HUES48 (cell line): ENCODE measurements at regions not wholly inside any gene's neighbourhood (a gene's known extent, or its start where the extent isn't known, plus 50 kb on each side); places are given as distances from the start of the nearest gene placed in this dataset.

Experiments used
- H3K27ac ChIP-seq: one replicate; pipeline ENCODE4 v1.7.0; 2013; ENCODE audit warnings: low read depth, low read length, inconsistent platforms
- H3K27me3 ChIP-seq: 2 replicates; pipeline ENCODE4 v1.6.1; 2013; ENCODE audit warnings: mild to moderate bottlenecking, low read length; ENCODE audit not compliant: control insufficient read depth, insufficient read depth
- H3K36me3 ChIP-seq: 2 replicates; pipeline ENCODE4 v1.6.1; 2013; ENCODE audit warnings: low read length; ENCODE audit not compliant: control insufficient read depth, insufficient read depth
- H3K4me1 ChIP-seq: 2 replicates; pipeline ENCODE4 v1.6.1; 2013; ENCODE audit warnings: mild to moderate bottlenecking, low read length; ENCODE audit not compliant: control insufficient read depth, insufficient read depth
- H3K4me3 ChIP-seq: 2 replicates; pipeline ENCODE4 v1.5.1; 2013; ENCODE audit warnings: mild to moderate bottlenecking, low read depth, low read length
- H3K9ac ChIP-seq: 2 replicates; pipeline ENCODE4 v1.6.1; 2013; ENCODE audit warnings: mild to moderate bottlenecking, low read depth, low read length, moderate library complexity
- H3K9me3 ChIP-seq: 2 replicates; pipeline ENCODE4 v1.6.1; 2013; ENCODE audit warnings: low read length; ENCODE audit not compliant: control insufficient read depth, insufficient read depth

DNA sequence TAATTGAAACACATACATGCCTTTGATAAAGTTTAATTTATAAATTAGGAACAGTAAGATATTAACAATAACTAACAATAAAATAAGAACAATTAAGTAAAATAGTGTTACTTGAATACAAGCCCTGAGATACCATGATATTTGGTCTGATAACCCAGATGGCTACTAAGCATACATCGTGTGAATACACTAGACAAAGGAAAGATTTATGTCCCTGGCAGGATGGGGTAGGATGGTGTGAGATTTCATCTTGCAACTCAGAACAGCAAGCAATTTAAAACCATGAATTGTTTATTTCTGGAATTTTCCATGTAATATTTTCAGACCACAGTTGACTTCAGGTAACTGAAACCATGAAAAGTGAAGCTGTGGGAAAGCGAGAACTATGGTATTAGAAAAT is 169.5 kb downstream of the DIPK2A start:
- no peaks in the 10 kb centered on the region for H3K36me3 ChIP-seq
- H3K27me3 ChIP-seq, result no peaks in the 10 kb centered on the region
- no peaks in the 10 kb centered on the region; the same call in 1 of the 2 replicates for H3K4me1 ChIP-seq
- peaks cover 12% of the 10 kb centered on the region for H3K9me3 ChIP-seq
- H3K9ac ChIP-seq, result no peak overlapping the region
- no peak overlapping the region for H3K27ac ChIP-seq
- no peak overlapping the region for H3K4me3 ChIP-seq

DNA sequence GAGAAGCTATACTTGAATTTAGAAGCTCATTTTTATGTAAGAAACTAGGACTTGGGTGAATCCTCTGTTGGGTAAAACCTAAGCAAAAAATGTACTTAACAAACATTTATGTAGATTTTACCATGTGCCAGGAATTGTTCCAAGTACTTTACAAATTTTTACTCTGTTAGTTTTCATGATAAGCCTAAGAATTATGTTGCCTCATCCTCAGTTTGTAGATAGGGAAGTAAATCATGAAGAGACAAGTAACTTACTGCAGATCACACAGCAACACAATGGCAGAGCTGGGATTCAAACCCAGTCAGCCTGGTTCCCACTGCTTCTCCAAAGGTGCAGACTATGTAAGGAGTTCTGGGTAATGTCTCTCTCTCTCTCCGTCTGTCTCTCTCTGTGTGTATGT is 169.9 kb downstream of the DIPK2A start:
- no peaks in the 10 kb centered on the region; the same call in 1 of the 2 replicates for H3K4me1 ChIP-seq
- no peaks in the 10 kb centered on the region for H3K27me3 ChIP-seq
- H3K9ac ChIP-seq, result no peak overlapping the region
- H3K36me3 ChIP-seq, result no peaks in the 10 kb centered on the region
- H3K9me3 ChIP-seq, result peaks cover 12% of the 10 kb centered on the region
- H3K4me3 ChIP-seq, result no peak overlapping the region
- no peak overlapping the region for H3K27ac ChIP-seq

DNA sequence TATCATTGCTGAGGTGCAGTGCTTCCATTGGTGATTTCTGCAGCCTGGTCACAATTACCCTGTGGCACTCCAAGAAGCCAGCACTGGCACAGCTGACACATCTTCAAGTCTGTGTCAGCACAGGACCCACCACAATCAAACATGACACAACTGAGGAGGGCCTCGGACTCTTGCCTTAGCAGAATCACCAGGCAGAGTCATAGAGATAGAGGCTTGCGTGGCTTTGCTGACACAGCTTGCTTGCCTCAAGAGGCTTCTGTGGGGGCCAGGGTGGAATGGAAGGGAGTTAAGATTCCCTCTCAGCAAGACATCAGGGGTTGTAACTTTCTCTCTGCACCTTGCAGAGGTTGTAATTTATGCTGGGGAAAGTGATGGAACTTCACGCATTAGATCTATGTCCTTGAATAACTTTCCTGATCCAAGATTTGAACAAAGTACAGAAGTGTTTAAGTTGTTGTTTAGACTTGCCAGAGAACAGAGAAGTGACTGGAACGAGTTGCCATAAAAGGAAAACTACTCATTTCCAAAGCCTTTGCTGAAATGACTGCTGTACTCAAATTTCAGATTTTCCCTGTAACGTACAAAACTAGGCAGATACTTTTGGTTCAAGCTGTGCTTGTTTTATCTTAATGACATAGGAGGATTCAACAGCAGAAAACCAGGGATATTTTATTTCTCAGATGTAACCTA is 170.7 kb downstream of the DIPK2A start:
- Histone ChIP-seq H3K36me3 (no peaks in the 10 kb centered on the region), H3K4me1 (no peaks in the 10 kb centered on the region; the same call in 1 of the 2 replicates), H3K27me3 (no peaks in the 10 kb centered on the region), H3K9me3 (peaks cover 9% of the 10 kb centered on the region), H3K9ac (no peak overlapping the region), H3K4me3 (no peak overlapping the region), H3K27ac (no peak overlapping the region)

DNA sequence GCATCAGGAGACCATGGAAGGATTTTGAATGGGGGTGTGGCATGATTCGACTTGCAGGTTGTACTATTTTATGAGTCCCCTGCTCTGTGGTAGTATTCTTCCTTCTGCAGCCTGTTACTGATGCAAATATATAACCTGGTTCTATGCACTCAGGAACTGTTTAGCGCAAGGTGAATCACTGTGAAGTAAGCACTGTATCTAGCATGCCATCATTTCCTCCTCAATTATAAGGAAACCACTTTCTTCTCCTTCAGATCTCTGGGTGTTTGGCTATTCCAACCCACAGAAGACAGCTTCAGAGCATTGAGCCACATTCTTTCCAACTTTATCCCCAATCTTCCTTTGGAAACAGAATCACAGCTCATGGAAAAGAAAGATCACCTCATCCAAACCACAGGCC is 176.7 kb downstream of the DIPK2A start:
- H3K27ac ChIP-seq, result no peak overlapping the region

DNA sequence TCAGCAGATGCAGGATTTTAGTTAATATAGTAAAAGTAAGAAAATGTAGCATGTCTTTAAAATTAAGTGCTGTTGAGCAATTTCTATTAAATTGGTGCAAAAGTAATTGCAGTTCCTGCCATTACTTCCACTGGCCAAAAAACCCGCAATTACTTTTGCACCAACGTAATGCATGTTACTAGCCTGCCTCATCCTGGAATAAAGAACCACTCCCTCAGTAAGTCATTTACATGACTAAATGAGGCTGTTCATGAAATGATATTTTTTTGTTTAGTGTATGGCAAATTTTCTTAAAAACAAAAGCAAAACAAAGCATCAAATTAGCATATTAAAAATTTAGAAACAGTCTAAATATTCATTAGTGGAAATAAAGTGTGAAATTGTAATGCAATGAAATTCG is 180.4 kb downstream of the DIPK2A start:
- H3K9me3 ChIP-seq, result no peaks in the 10 kb centered on the region
- no peaks in the 10 kb centered on the region for H3K27me3 ChIP-seq
- no peaks in the 10 kb centered on the region for H3K4me1 ChIP-seq
- no peaks in the 10 kb centered on the region for H3K36me3 ChIP-seq
- H3K4me3 ChIP-seq, result no peak overlapping the region
- no peak overlapping the region for H3K27ac ChIP-seq
- H3K9ac ChIP-seq, result no peak overlapping the region

More for the DNA sequence above, 176.7 kb downstream of the DIPK2A start:
- Histone ChIP-seq H3K9ac (no peak overlapping the region), H3K9me3 (no peaks in the 10 kb centered on the region), H3K36me3 (no peaks in the 10 kb centered on the region), H3K4me3 (no peak overlapping the region), H3K4me1 (no peaks in the 10 kb centered on the region), H3K27me3 (no peaks in the 10 kb centered on the region)

DNA sequence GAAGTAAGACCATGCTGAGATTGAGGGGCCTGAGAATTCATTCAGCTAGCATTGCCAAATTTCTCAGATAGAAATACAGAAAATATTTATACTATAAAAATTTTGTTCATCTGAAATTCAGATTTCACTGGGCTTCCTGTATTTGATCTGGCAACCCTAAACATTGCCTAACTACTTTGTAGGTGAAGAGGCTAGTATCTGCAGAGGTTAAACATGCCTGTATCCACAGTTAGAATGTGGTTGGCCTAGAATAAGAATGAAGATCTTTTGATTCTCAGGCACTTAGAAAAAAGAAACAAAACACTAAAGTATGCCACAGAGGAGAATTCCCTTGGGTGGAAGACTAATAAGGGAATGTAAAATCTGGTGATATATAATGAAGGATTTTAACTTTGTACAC is 189.0 kb downstream of the DIPK2A start:
- Histone ChIP-seq H3K27ac (no peak overlapping the region), H3K9ac (no peak overlapping the region), H3K4me3 (no peak overlapping the region), H3K9me3 (peaks cover 5% of the 10 kb centered on the region; the same call in 1 of the 2 replicates), H3K4me1 (no peaks in the 10 kb centered on the region), H3K36me3 (no peaks in the 10 kb centered on the region), H3K27me3 (no peaks in the 10 kb centered on the region)

DNA sequence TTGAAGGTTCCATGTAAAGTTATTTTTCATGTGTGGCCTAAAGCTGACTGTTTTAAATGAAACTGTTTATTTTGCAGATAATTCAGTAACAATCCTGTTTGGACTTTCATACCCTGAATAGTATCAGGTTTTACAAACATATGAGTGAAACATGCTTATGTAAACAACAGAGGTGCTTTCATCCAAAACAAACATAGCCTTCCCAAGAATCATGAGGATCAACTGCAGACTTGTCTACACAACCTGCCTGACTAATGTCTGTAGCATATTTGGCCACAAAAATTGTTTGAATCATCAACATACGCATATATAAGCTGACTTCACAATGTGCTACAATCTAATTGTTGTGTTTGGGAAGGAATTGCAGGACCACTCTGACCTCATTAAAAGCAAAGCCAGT is 190.4 kb downstream of the DIPK2A start:
- Histone ChIP-seq H3K27ac (no peak overlapping the region), H3K9ac (no peak overlapping the region), H3K27me3 (no peaks in the 10 kb centered on the region), H3K9me3 (peaks cover 5% of the 10 kb centered on the region; the same call in 1 of the 2 replicates), H3K4me1 (no peaks in the 10 kb centered on the region), H3K36me3 (no peaks in the 10 kb centered on the region), H3K4me3 (no peak overlapping the region)

DNA sequence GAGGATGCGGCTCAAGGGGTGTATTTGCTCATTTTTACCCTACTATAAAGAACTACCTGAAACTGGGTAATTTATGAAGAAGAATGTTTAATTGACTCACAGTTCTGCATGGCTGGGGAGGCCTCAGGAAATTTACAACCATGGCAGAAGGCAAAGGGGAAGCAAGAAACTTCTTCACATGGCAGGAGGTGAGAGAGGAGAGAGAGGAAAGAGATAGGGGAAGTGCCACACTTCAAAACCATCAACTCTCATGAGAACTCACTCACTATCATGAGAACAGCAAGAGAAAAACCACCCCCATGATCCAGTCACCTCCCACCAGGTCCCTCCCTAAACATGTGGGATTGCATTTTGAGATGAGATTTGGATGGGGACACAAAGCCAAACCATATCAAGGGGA is 192.7 kb downstream of the DIPK2A start:
- H3K27ac ChIP-seq, result no peak overlapping the region
- no peaks in the 10 kb centered on the region for H3K4me1 ChIP-seq
- H3K4me3 ChIP-seq, result no peak overlapping the region
- H3K36me3 ChIP-seq, result no peaks in the 10 kb centered on the region
- no peaks in the 10 kb centered on the region for H3K27me3 ChIP-seq
- peaks cover 5% of the 10 kb centered on the region; the same call in 1 of the 2 replicates for H3K9me3 ChIP-seq
- no peak overlapping the region for H3K9ac ChIP-seq

DNA sequence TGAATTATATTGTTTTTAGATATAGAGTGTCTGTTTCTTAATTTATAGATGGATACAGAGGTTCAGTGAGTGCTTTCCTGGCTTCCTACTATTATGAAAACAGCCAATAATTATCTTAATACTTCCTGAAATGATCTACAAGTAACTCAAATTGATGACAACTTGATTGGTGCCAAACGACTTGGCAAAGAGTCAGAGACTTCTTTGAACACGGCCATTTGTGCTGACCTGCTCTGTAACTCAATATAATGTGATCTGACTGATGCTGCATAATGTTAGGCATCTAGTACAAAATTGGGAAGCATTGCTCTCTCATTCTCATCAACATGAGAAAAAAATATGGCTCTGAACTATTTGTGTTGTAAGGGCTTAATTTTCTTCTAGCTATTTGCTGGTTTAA is 193.9 kb downstream of the DIPK2A start:
- no peaks in the 10 kb centered on the region for H3K36me3 ChIP-seq
- no peak overlapping the region for H3K4me3 ChIP-seq
- H3K27me3 ChIP-seq, result no peaks in the 10 kb centered on the region
- H3K27ac ChIP-seq, result no peak overlapping the region
- H3K9ac ChIP-seq, result no peak overlapping the region
- H3K4me1 ChIP-seq, result no peaks in the 10 kb centered on the region
- no peaks in the 10 kb centered on the region for H3K9me3 ChIP-seq

DNA sequence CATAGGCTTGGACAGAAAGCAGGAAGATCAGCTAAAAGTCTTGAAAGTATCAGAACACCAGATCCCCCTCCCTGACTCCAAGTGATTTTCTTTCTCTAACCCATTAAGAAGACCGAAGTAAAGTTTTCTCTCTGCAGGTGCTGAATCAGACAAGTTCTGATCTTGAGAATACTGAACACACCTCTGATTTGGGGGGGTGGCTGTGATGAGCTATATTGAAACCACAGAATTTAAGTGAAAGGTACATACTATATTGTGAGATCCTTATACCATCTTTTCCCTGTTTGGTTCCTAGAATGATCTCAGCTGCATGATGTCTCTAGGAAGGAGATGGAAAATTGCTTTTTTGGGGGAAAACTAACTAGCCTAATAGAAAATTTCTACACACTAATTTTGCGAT is 196.0 kb downstream of the DIPK2A start:
- no peaks in the 10 kb centered on the region for H3K36me3 ChIP-seq
- no peak overlapping the region for H3K9ac ChIP-seq
- H3K9me3 ChIP-seq, result no peaks in the 10 kb centered on the region
- H3K27me3 ChIP-seq, result no peaks in the 10 kb centered on the region
- no peak overlapping the region for H3K27ac ChIP-seq
- H3K4me3 ChIP-seq, result no peak overlapping the region
- H3K4me1 ChIP-seq, result no peaks in the 10 kb centered on the region

DNA sequence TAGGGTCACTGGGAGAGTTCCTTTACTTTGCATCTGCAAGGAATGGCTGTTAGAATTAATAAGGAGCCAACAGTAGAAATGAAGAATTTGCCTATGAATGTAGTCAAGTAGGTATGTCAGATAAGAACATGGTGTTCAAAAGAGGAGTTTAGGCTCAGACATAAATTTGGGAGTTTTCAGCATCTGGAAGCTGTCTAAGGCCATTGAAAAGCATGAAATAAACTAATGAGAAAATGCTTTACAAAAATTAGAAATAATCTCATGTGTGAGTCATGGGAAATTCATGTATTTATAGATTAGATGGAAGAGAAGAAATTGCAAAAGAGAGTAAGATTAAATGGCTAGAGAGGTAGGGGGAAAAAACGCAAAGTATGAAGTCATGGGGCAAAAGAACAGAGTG is 201.9 kb downstream of the DIPK2A start:
- Histone ChIP-seq H3K36me3 (no peaks in the 10 kb centered on the region), H3K4me3 (no peak overlapping the region), H3K4me1 (no peaks in the 10 kb centered on the region), H3K9ac (no peak overlapping the region), H3K9me3 (peaks cover 6% of the 10 kb centered on the region; the same call in 1 of the 2 replicates), H3K27me3 (no peaks in the 10 kb centered on the region), H3K27ac (no peak overlapping the region)
